Urinary bladder (tissue), 3 donors: ENCODE measurements at regions not wholly inside any gene's neighbourhood (a gene's known extent, or its start where the extent isn't known, plus 50 kb on each side); places are given as distances from the start of the nearest gene placed in this dataset.
"Not testable (repeated sequence)": the region's sequence is repeated elsewhere in the genome, so short reads cannot be mapped to it uniquely, and the experiment has no call there.

ENCODE experiments used
- DNase-seq: peaks from one replicate; pipeline ENCODE4 v3.0.0-alpha.2; 2015; ENCODE audit errors: extremely low spot score
- H3K27ac ChIP-seq: one replicate; pipeline ENCODE4 v1.5.1; 2013; ENCODE audit warnings: low read depth, mild to moderate bottlenecking, moderate library complexity
- H3K36me3 ChIP-seq: one replicate; pipeline ENCODE4 v1.6.1; 2013; ENCODE audit warnings: mild to moderate bottlenecking, moderate library complexity; ENCODE audit not compliant: insufficient read depth
- H3K4me1 ChIP-seq: one replicate; pipeline ENCODE4 v1.6.1; 2013; ENCODE audit warnings: mild to moderate bottlenecking, moderate library complexity; ENCODE audit not compliant: insufficient read depth
- H3K4me3 ChIP-seq: one replicate; pipeline ENCODE4 v1.5.1; 2013; ENCODE audit warnings: low read depth, low read length
- WGBS: extraction: QIAGEN DNeasy Blood & Tissue Kit; methylation state at CpG from one replicate; pipeline ENCODE4 v1.1.7; 2013; 5-methylcytosine and 5-hydroxymethylcytosine counted together
- donor health status: healthy with polysubstance abuse.
- donor health status: healthy.

GRCh38 chr10:123221418-123221817 lies 67.2 kb downstream of the BUB3 start:
- H3K4me1 ChIP-seq: no peaks in the 10 kb centered on the region
- no peak for DNase-seq
- no peak overlapping the region for H3K27ac ChIP-seq
- no peaks in the 10 kb centered on the region for H3K36me3 ChIP-seq
- no peak overlapping the region for H3K4me3 ChIP-seq

DNA sequence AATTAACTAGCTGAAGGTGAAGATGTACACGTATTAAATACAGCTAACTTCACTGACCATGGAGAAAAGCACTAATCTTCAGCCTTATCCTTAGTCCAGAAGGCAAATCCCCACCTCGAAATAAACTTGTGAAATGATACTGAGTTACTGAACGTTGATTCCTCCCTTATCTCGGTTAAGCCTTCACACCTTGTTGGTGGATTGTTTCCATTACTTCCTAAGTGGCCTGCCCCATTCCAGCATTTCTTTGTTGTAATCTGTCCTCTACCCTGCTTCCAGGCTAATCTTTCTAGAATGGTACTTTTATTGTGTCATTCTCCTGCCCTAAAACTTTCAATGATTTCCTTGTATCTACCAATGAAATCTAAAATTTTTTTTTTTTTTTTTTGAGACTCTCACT lies 68.6 kb downstream of the BUB3 start:
- Histone ChIP-seq H3K27ac (no peak overlapping the region), H3K4me3 (no peak overlapping the region), H3K36me3 (no peaks in the 10 kb centered on the region), H3K4me1 (no peaks in the 10 kb centered on the region)
- no peak for DNase-seq
- 60% methylated on average over 4 of the region's 4 CpGs for WGBS

- no peaks in the 10 kb centered on the region for H3K36me3 ChIP-seq
- H3K4me1 ChIP-seq: no peaks in the 10 kb centered on the region
- no peak overlapping the region for H3K27ac ChIP-seq
- no peak for DNase-seq
- WGBS: 83% methylated on average over 2 of the region's 2 CpGs
- no peak overlapping the region for H3K4me3 ChIP-seq
These were observed 73.5 kb downstream of the BUB3 start for GRCh38 chr10:123227706-123228105.

DNA sequence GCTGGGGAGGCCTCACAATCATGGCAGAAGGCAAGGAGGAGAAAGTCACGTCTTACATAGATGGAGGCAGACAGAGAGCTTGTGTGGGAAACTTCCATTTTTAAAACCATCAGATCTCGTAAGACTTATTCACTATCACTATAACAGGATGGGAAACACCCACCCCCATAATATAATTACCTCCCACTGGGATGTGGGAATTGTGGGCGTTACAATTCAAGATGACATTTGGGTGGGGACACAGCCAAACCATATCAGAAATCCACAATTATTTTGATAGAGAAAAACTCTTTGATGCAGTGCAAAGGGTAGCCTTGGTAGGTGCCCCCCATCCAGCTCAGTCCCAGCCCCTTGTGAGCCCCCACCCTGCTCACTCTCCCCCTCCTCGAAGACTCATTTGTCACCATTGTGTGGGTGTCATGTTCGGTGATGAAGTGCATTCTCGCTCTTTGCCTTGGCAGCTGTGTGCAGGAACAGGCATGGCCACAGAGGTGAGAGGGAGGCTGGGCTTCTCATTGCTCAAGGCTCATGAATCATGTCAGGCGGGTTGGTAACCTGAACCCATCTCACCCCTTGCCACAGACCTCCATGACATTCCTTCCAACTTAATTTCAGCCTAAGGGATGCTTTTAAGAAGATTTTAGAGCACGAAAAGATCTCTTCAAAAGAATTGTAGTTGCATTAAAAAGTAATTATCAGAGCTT lies 75.9 kb downstream of the BUB3 start:
- no peaks in the 10 kb centered on the region for H3K4me1 ChIP-seq
- no peak for DNase-seq
- no peak overlapping the region for H3K27ac ChIP-seq
- 82% methylated on average over 8 of the region's 8 CpGs for WGBS
- H3K36me3 ChIP-seq: no peaks in the 10 kb centered on the region
- no peak overlapping the region for H3K4me3 ChIP-seq

- not testable (repeated sequence) for H3K4me1 ChIP-seq, H3K36me3 ChIP-seq, H3K27ac ChIP-seq, DNase-seq, H3K4me3 ChIP-seq
- WGBS: 91% methylated on average over 1 of the region's 1 CpG
These were observed 78.7 kb downstream of the BUB3 start for GRCh38 chr10:123232879-123233278.

- DNase-seq, H3K4me1 ChIP-seq: not testable (repeated sequence)
- WGBS: 97% methylated on average over 4 of the region's 4 CpGs
These were observed 80.8 kb downstream of the BUB3 start for GRCh38 chr10:123235014-123235413.

DNA sequence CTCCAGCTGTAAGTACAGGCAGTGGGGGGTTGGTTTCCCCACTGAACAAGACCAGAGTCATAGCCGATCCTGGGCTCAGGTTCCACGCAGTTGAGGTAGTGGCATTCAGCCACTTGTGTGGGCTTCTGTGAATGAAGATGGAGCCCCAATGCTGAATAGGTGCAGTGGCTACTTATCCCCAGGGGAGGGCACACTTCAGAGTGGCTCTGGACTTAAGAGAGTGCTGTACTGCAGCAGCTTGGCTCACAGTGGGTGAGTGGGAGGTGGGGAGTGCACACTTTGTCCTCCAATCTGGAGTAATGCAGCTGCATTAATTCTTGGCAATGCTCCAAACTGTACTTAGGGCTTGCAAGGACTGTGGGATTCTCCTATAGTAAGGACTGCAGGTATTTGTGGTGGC lies 81.9 kb downstream of the BUB3 start:
- no peak for DNase-seq
- WGBS: 96% methylated on average over 2 of the region's 2 CpGs
- Histone ChIP-seq H3K4me3 (no peak overlapping the region), H3K4me1 (no peaks in the 10 kb centered on the region), H3K27ac (no peak overlapping the region), H3K36me3 (no peaks in the 10 kb centered on the region)

More at GRCh38 chr10:123235014-123235413, 80.8 kb downstream of the BUB3 start:
- H3K4me3 ChIP-seq, H3K27ac ChIP-seq, H3K36me3 ChIP-seq: not testable (repeated sequence)

DNA sequence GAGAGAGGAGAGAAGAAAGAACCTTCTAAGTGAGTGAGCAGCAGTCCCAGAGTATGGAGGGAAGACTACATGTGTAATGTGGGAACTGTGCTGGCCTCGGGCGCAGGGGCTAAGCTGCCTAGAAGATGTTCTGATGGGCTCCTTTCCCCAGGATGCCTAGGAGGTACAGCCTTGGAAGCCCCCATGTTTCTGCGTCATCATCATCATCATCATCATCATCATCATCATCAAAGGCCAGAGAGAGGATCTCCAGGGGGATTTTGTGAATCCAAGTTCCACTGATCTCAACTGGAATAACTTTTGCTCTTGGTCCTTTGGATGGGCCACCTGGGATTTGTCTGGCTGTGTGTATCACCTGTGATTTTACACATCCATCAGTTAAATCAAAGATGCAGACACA lies 86.0 kb downstream of the BUB3 start:
- Histone ChIP-seq H3K4me1 (no peaks in the 10 kb centered on the region), H3K4me3 (no peak overlapping the region), H3K36me3 (no peaks in the 10 kb centered on the region), H3K27ac (no peak overlapping the region)
- WGBS: 91% methylated on average over 3 of the region's 3 CpGs
- DNase-seq: no peak

- no peak overlapping the region for H3K4me3 ChIP-seq
- DNase-seq: no peak
- no peak overlapping the region for H3K27ac ChIP-seq
- no peaks in the 10 kb centered on the region for H3K36me3 ChIP-seq
- 66% methylated on average over 2 of the region's 2 CpGs for WGBS
- no peaks in the 10 kb centered on the region for H3K4me1 ChIP-seq
These were observed 86.6 kb downstream of the BUB3 start for GRCh38 chr10:123240776-123241175.

- no peak for DNase-seq
- 73% methylated on average over 7 of the region's 7 CpGs for WGBS
These were observed 87.4 kb downstream of the BUB3 start for GRCh38 chr10:123241391-123242141.

DNA sequence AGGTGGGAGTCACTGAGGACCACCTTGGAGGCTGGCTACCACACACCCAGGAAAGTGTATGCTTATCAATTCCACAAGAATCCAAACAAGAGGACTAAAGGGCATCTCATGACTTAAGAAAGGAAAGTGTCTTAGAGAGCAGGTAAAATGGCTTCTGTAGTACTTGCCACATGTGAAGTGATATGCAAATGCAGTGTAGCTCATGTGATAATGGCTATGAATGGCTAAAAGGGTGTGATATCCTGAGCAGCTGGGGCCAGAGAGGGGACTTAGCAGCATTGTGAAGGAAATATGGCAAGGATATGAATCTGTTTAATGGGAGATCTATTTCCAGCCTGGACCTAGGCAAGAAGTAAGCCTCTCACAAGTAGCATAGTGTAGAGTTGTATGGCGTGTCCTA lies 90.5 kb downstream of the BUB3 start:
- Histone ChIP-seq H3K4me1 (no peaks in the 10 kb centered on the region), H3K36me3 (no peaks in the 10 kb centered on the region), H3K4me3 (no peak overlapping the region), H3K27ac (no peak overlapping the region)
- no peak for DNase-seq
- WGBS: 96% methylated on average over 1 of the region's 1 CpG

More at GRCh38 chr10:123241391-123242141, 87.4 kb downstream of the BUB3 start:
- H3K27ac ChIP-seq: no peak overlapping the region
- H3K4me3 ChIP-seq: no peak overlapping the region
- H3K36me3 ChIP-seq: no peaks in the 10 kb centered on the region
- H3K4me1 ChIP-seq: no peaks in the 10 kb centered on the region

GRCh38 chr10:123245264-123245663 lies 91.1 kb downstream of the BUB3 start:
- H3K36me3 ChIP-seq: no peaks in the 10 kb centered on the region
- no peak overlapping the region for H3K4me3 ChIP-seq
- H3K4me1 ChIP-seq: no peaks in the 10 kb centered on the region
- 92% methylated on average over 9 of the region's 9 CpGs for WGBS
- no peak overlapping the region for H3K27ac ChIP-seq
- DNase-seq: no peak

- Histone ChIP-seq H3K27ac (no peak overlapping the region), H3K4me1 (no peaks in the 10 kb centered on the region), H3K36me3 (no peaks in the 10 kb centered on the region), H3K4me3 (no peak overlapping the region)
- DNase-seq: no peak
- 34% methylated on average over 1 of the region's 1 CpG for WGBS
These were observed 95.7 kb downstream of the BUB3 start for GRCh38 chr10:123249894-123250293.

- Histone ChIP-seq H3K27ac (no peak overlapping the region), H3K36me3 (no peaks in the 10 kb centered on the region)
- WGBS: 76% methylated on average over 4 of the region's 4 CpGs
These were observed 96.4 kb downstream of the BUB3 start for GRCh38 chr10:123250640-123251039.

More at GRCh38 chr10:123250640-123251039, 96.4 kb downstream of the BUB3 start:
- no peak overlapping the region for H3K4me3 ChIP-seq
- no peak for DNase-seq
- H3K4me1 ChIP-seq: no peaks in the 10 kb centered on the region
